ENCODE measurements at regions not wholly inside any gene's neighbourhood (a gene's known extent, or its start where the extent isn't known, plus 50 kb on each side); places are given as distances from the start of the nearest gene placed in this dataset.

- TF ChIP-seq NFE2L1 (CRISPR knock-in tag; IDR thresholded peaks at IDR 0.05; ENCODE audit: borderline replicate concordance) (no peak), BATF2 (CRISPR knock-in tag; IDR thresholded peaks at IDR 0.05) (no peak), ZNF317 (CRISPR knock-in tag; IDR thresholded peaks at IDR 0.05) (no peak), NCOA1 (CRISPR knock-in tag; IDR thresholded peaks at IDR 0.05) (no peak), ARNTL (CRISPR knock-in tag; IDR thresholded peaks at IDR 0.05) (no peak)
Measured at GRCh38 chr5:124238350-124238749, 508.1 kb downstream of the ZNF608 start (continued).

DNA sequence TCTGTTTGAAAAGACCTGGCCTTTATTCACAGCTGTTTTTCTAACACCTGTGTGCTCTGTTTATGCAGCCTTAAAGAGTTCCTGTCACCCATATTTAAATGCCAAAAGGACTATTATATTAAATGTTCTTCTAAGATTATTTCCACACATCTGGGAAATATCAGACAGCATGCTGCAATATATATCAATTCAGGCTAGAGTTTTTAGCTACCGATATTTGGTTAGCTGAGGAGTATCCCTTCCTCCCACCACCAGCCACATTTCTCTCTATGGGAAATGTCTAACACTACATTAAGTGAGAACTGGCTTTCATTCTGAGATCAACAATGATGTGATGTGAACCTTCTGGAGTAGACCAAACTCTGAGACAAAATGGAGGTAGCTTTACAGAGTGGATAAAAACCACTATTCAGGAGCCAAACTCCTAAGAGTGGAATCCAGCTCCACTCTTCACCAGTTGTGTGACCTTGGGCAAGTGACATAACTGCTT lies 509.2 kb downstream of the ZNF608 start:
- no peaks in the 10 kb centered on the region for H3K9me3 ChIP-seq (ENCODE audit: low read length)
- no peak for TF ChIP-seq HNF1B (CRISPR knock-in tag; IDR thresholded peaks at IDR 0.05)
- TF ChIP-seq ZSCAN9 (CRISPR knock-in tag; IDR thresholded peaks at IDR 0.05; ENCODE audit: borderline replicate concordance) = no peak
- no peak for TF ChIP-seq CCAR2 (optimal IDR thresholded peaks at IDR 0.05; ENCODE audit: low read depth, low read length)
- no peak for TF ChIP-seq ZNF674 (CRISPR knock-in tag; IDR thresholded peaks at IDR 0.05; ENCODE audit: low read depth)
- TF ChIP-seq BRD4 (CRISPR knock-in tag; IDR thresholded peaks at IDR 0.05) = no peak
- no peak for TF ChIP-seq ZNF382 (CRISPR knock-in tag; IDR thresholded peaks at IDR 0.05; ENCODE audit: borderline replicate concordance)
- TF ChIP-seq DNMT1 (CRISPR knock-in tag; IDR thresholded peaks at IDR 0.05) = no peak
- TF ChIP-seq NRL (CRISPR knock-in tag; IDR thresholded peaks at IDR 0.05; ENCODE audit: borderline replicate concordance) = no peak
- TF ChIP-seq, protein P1, sequence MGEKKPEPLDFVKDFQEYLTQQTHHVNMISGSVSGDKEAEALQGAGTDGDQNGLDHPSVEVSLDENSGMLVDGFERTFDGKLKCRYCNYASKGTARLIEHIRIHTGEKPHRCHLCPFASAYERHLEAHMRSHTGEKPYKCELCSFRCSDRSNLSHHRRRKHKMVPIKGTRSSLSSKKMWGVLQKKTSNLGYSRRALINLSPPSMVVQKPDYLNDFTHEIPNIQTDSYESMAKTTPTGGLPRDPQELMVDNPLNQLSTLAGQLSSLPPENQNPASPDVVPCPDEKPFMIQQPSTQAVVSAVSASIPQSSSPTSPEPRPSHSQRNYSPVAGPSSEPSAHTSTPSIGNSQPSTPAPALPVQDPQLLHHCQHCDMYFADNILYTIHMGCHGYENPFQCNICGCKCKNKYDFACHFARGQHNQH (CRISPR knock-in tag; IDR thresholded peaks at IDR 0.05) = no peak
- TF ChIP-seq ZNF598 (CRISPR knock-in tag; IDR thresholded peaks at IDR 0.05; ENCODE audit: borderline replicate concordance) = no peak
- TF ChIP-seq KDM5B (CRISPR knock-in tag; IDR thresholded peaks at IDR 0.05; ENCODE audit: borderline replicate concordance) = no peak
- TF ChIP-seq ZNF350 (CRISPR knock-in tag; IDR thresholded peaks at IDR 0.05; ENCODE audit: borderline replicate concordance, low read depth) = no peak
- no peak for TF ChIP-seq TEF (CRISPR knock-in tag; IDR thresholded peaks at IDR 0.05)
- TF ChIP-seq TCF7 (IDR thresholded peaks at IDR 0.05; ENCODE audit: low read depth) = no peak
- TF ChIP-seq FOXK2 (IDR thresholded peaks at IDR 0.05) = no peak
- TF ChIP-seq ZNF432 (CRISPR knock-in tag; IDR thresholded peaks at IDR 0.05; ENCODE audit: borderline replicate concordance) = no peak
- no peaks in the 10 kb centered on the region for H3K36me3 ChIP-seq (replicated peaks in 1 of 2; ENCODE audit: control insufficient read depth in 1 of 2, insufficient read depth in 2 of 2, low read length in 2 of 2)
- 78% methylated on average over 1 of the region's 1 CpG for WGBS (ENCODE audit: low lambda C conversion rate)
- no peaks in the 10 kb centered on the region for H3K27me3 ChIP-seq (ENCODE audit: control insufficient read depth in 1 of 2, insufficient read depth in 2 of 2, low read length in 2 of 2)
- H3K4me2 ChIP-seq (ENCODE audit: low read depth, low read length) = no peak overlapping the region
- no peak overlapping the region for H2AFZ ChIP-seq (ENCODE audit: low read length)
- H3K9ac ChIP-seq (ENCODE audit: insufficient read depth, low read depth, low read length) = no peak overlapping the region
- CTCF ChIA-PET (ENCODE audit: low intra/inter-chr PET ratio, low total read pairs) = no interaction called here
- intact Hi-C loops (cut with micrococcal nuclease; ENCODE audit: unreplicated experiment) = no loop called here
- 0 out of 2 replicates have a peak, but pooled peaks cover under 1% of the 10 kb centered on the region for H3K4me1 ChIP-seq (ENCODE audit: insufficient read depth, low read length)
- in situ Hi-C loops (cut with HindIII; ENCODE audit: extremely low pct_ligation_motif_present, low pct_unique_long_range_greater_than_20kb) = no loop called here
- FAIRE-seq = no peak
- no peaks in the 10 kb centered on the region for H4K20me1 ChIP-seq (ENCODE audit: insufficient read depth, low read length)
- ATAC-seq = no peak
- no peak for DNase-seq (ENCODE audit: low spot score)
- POLR2A ChIA-PET = no interaction called here
- no peak overlapping the region for H3K4me3 ChIP-seq (replicated peaks in 1 of 3; ENCODE audit: insufficient read depth in 1 of 3, low read depth in 2 of 3, low read length in 3 of 3)
- H3K27ac ChIP-seq (ENCODE audit: extremely low read length, insufficient read depth, low read length) = no peak overlapping the region
- BruUV-seq (replicated peaks) = no TSS peak
- no peaks in the 10 kb centered on the region for H3K79me2 ChIP-seq (ENCODE audit: insufficient read depth, low read length)
